GM23338 (cell line): ENCODE measurements at regions not wholly inside any gene's neighbourhood (a gene's known extent, or its start where the extent isn't known, plus 50 kb on each side); places are given as distances from the start of the nearest gene placed in this dataset.

ENCODE experiments used
- ATAC-seq: fragments of 200-7000 bp; cut with Tn5 transposase; 3 replicates; pipeline ENCODE4 v1.9.1; 2020
- DNase-seq: peaks from one replicate; pipeline ENCODE4 v3.0.0-alpha.2; 2015; ENCODE audit warnings: low spot score
- H2AFZ ChIP-seq: fragments of 200-600 bp; sonication (generic); 2 replicates; pipeline ENCODE4 v1.8.0; 2016; ENCODE audit warnings: antibody characterized with exemption, mild to moderate bottlenecking, moderate library complexity
- H3F3A ChIP-seq: fragments of 200-600 bp; sonication (generic); replicated peaks from 2 replicates; pipeline ENCODE4 v1.8.0; 2017; ENCODE audit warnings: antibody characterized with exemption, mixed run types, low read depth
- H3K27ac ChIP-seq: fragments of 200-600 bp; sonication (generic); 2 replicates; pipeline ENCODE4 v1.6.1; 2016; ENCODE audit warnings: low read depth
- H3K27me3 ChIP-seq: fragments of 200-600 bp; sonication (generic); 2 replicates; pipeline ENCODE4 v1.8.0; 2016; ENCODE audit warnings: mild to moderate bottlenecking, mixed run types, moderate library complexity; ENCODE audit not compliant: insufficient read depth
- H3K36me3 ChIP-seq: fragments of 200-600 bp; sonication (generic); 2 replicates; pipeline ENCODE4 v1.8.0; 2016; ENCODE audit warnings: mild to moderate bottlenecking; ENCODE audit not compliant: insufficient read depth
- H3K4me1 ChIP-seq: fragments of 200-600 bp; sonication (generic); 2 replicates; pipeline ENCODE4 v1.8.0; 2016; ENCODE audit warnings: mild to moderate bottlenecking, moderate library complexity; ENCODE audit not compliant: insufficient read depth
- H3K4me2 ChIP-seq: fragments of 200-600 bp; sonication (generic); 2 replicates; pipeline ENCODE4 v1.7.1; 2017; ENCODE audit warnings: mixed run types
- H3K4me3 ChIP-seq: fragments of 200-600 bp; sonication (generic); 2 replicates; pipeline ENCODE4 v1.6.1; 2016; ENCODE audit warnings: mixed run types
- H3K79me2 ChIP-seq: fragments of 200-600 bp; sonication (generic); replicated peaks from 2 replicates; pipeline ENCODE4 v1.8.0; 2017; ENCODE audit warnings: mild to moderate bottlenecking; ENCODE audit not compliant: insufficient read depth
- H3K9me2 ChIP-seq: fragments of 200-600 bp; sonication (generic); 2 replicates; pipeline ENCODE4 v1.8.0; 2017; ENCODE audit not compliant: insufficient read depth
- H4K20me1 ChIP-seq: fragments of 200-600 bp; sonication (generic); replicated peaks from 2 replicates; pipeline ENCODE4 v1.8.0; 2017; ENCODE audit warnings: mild to moderate bottlenecking; ENCODE audit not compliant: insufficient read depth
- H3K27ac Mint-ChIP-seq: 2 replicates; pipeline ENCODE4 v1.8.0; 2020; ENCODE audit warnings: inconsistent platforms, mild to moderate bottlenecking, moderate library complexity, mixed read lengths
- H3K27me3 Mint-ChIP-seq: 3 replicates; pipeline ENCODE4 v1.8.0; 2022; ENCODE audit warnings: low read depth, mild to moderate bottlenecking, moderate library complexity, mixed read lengths, inconsistent platforms; ENCODE audit not compliant: insufficient read depth, poor library complexity
- H3K36me3 Mint-ChIP-seq: 3 replicates; pipeline ENCODE4 v1.8.0; 2021; ENCODE audit warnings: low read depth, mild to moderate bottlenecking, inconsistent platforms, moderate library complexity, mixed read lengths
- H3K4me1 Mint-ChIP-seq: 3 replicates; pipeline ENCODE4 v1.8.0; 2020; ENCODE audit warnings: mild to moderate bottlenecking, inconsistent platforms, mixed read lengths
- H3K4me3 Mint-ChIP-seq: 3 replicates; pipeline ENCODE4 v1.8.0; 2021; ENCODE audit warnings: moderate library complexity, mild to moderate bottlenecking, inconsistent platforms, mixed read lengths
- H3K9me3 Mint-ChIP-seq: 3 replicates; pipeline ENCODE4 v1.8.0; 2020; ENCODE audit warnings: moderate library complexity, mild to moderate bottlenecking, inconsistent platforms, mixed read lengths
- CREB1 ChIP-seq: fragments of 250-450 bp; sonication (Bioruptor Pico); IDR thresholded peaks from 2 replicates; pipeline ENCODE4 v1.5.0; 2020; ENCODE audit warnings: low read depth, mild to moderate bottlenecking, moderate library complexity
- NANOG ChIP-seq: IDR thresholded peaks from 2 replicates; pipeline ENCODE4 v1.6.1; 2016; ENCODE audit warnings: antibody characterized with exemption, borderline replicate concordance
- POLR2AphosphoS5 ChIP-seq: IDR thresholded peaks from 2 replicates; pipeline ENCODE4 v1.6.1; 2016; ENCODE audit warnings: antibody characterized with exemption, low read depth
- STAT1 ChIP-seq: IDR thresholded peaks from one replicate; pipeline ENCODE4 v1.6.1; 2016; ENCODE audit warnings: antibody characterized with exemption; ENCODE audit not compliant: unreplicated experiment
- TF ChIP-seq, protein P1 (sequence below): IDR thresholded peaks from one replicate; pipeline ENCODE4 v1.6.1; 2018; ENCODE audit warnings: antibody characterized with exemption; ENCODE audit not compliant: unreplicated experiment
- TF ChIP-seq, protein P2 (sequence below): fragments of 250-450 bp; sonication (Bioruptor Pico); IDR thresholded peaks from 2 replicates; pipeline ENCODE4 v1.5.0; 2020; ENCODE audit warnings: mild to moderate bottlenecking, moderate library complexity

DNA sequence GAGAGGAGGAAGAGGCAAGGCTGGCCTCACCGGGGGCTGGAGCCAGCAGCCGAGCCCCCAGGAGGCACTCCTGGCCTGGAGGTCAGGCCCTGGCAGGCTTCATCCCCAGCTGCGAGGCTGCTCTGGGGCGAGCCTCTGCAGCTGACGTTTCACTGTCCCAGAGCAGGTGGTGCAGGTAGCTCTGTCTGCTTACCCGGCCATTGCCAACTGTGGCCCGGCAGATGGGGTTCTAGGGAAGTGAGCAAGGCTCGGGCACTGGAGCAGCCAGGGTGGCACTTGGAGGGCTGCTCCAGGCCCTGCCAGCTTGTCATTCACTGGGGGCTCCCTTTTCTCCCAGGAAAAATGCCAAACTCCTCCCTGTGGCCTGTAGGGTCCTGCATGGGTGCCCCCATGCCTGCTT is 118.7 kb upstream of the ANO1 start:
- Histone ChIP-seq H3K27ac (no peak overlapping the region), H3F3A (no peaks in the 10 kb centered on the region), H3K4me1 (peaks cover 9% of the 10 kb centered on the region), H3K79me2 (no peaks in the 10 kb centered on the region), H3K9me2 (no peaks in the 10 kb centered on the region), H4K20me1 (no peaks in the 10 kb centered on the region), H3K36me3 (no peaks in the 10 kb centered on the region), H3K27me3 (no peaks in the 10 kb centered on the region), H3K4me2 (no peak overlapping the region), H2AFZ (no peak overlapping the region), H3K4me3 (no peak overlapping the region)
- Mint-ChIP-seq H3K4me1 (peaks cover 27% of the 10 kb centered on the region), H3K9me3 (peaks cover 8% of the 10 kb centered on the region; the same call in 2 of the 3 replicates), H3K27ac (no peak overlapping the region), H3K4me3 (no peak overlapping the region), H3K36me3 (no peaks in the 10 kb centered on the region; the same call in 2 of the 3 replicates), H3K27me3 (peaks cover 16% of the 10 kb centered on the region)
- DNase-seq (no peak), ATAC-seq (no peak)
- TF ChIP-seq NANOG (no peak), STAT1 (no peak), POLR2AphosphoS5 (no peak), CREB1 (CRISPR knock-in tag) (no peak)
- TF ChIP-seq, protein P1, sequence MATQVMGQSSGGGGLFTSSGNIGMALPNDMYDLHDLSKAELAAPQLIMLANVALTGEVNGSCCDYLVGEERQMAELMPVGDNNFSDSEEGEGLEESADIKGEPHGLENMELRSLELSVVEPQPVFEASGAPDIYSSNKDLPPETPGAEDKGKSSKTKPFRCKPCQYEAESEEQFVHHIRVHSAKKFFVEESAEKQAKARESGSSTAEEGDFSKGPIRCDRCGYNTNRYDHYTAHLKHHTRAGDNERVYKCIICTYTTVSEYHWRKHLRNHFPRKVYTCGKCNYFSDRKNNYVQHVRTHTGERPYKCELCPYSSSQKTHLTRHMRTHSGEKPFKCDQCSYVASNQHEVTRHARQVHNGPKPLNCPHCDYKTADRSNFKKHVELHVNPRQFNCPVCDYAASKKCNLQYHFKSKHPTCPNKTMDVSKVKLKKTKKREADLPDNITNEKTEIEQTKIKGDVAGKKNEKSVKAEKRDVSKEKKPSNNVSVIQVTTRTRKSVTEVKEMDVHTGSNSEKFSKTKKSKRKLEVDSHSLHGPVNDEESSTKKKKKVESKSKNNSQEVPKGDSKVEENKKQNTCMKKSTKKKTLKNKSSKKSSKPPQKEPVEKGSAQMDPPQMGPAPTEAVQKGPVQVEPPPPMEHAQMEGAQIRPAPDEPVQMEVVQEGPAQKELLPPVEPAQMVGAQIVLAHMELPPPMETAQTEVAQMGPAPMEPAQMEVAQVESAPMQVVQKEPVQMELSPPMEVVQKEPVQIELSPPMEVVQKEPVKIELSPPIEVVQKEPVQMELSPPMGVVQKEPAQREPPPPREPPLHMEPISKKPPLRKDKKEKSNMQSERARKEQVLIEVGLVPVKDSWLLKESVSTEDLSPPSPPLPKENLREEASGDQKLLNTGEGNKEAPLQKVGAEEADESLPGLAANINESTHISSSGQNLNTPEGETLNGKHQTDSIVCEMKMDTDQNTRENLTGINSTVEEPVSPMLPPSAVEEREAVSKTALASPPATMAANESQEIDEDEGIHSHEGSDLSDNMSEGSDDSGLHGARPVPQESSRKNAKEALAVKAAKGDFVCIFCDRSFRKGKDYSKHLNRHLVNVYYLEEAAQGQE: no peak
- TF ChIP-seq, protein P2, sequence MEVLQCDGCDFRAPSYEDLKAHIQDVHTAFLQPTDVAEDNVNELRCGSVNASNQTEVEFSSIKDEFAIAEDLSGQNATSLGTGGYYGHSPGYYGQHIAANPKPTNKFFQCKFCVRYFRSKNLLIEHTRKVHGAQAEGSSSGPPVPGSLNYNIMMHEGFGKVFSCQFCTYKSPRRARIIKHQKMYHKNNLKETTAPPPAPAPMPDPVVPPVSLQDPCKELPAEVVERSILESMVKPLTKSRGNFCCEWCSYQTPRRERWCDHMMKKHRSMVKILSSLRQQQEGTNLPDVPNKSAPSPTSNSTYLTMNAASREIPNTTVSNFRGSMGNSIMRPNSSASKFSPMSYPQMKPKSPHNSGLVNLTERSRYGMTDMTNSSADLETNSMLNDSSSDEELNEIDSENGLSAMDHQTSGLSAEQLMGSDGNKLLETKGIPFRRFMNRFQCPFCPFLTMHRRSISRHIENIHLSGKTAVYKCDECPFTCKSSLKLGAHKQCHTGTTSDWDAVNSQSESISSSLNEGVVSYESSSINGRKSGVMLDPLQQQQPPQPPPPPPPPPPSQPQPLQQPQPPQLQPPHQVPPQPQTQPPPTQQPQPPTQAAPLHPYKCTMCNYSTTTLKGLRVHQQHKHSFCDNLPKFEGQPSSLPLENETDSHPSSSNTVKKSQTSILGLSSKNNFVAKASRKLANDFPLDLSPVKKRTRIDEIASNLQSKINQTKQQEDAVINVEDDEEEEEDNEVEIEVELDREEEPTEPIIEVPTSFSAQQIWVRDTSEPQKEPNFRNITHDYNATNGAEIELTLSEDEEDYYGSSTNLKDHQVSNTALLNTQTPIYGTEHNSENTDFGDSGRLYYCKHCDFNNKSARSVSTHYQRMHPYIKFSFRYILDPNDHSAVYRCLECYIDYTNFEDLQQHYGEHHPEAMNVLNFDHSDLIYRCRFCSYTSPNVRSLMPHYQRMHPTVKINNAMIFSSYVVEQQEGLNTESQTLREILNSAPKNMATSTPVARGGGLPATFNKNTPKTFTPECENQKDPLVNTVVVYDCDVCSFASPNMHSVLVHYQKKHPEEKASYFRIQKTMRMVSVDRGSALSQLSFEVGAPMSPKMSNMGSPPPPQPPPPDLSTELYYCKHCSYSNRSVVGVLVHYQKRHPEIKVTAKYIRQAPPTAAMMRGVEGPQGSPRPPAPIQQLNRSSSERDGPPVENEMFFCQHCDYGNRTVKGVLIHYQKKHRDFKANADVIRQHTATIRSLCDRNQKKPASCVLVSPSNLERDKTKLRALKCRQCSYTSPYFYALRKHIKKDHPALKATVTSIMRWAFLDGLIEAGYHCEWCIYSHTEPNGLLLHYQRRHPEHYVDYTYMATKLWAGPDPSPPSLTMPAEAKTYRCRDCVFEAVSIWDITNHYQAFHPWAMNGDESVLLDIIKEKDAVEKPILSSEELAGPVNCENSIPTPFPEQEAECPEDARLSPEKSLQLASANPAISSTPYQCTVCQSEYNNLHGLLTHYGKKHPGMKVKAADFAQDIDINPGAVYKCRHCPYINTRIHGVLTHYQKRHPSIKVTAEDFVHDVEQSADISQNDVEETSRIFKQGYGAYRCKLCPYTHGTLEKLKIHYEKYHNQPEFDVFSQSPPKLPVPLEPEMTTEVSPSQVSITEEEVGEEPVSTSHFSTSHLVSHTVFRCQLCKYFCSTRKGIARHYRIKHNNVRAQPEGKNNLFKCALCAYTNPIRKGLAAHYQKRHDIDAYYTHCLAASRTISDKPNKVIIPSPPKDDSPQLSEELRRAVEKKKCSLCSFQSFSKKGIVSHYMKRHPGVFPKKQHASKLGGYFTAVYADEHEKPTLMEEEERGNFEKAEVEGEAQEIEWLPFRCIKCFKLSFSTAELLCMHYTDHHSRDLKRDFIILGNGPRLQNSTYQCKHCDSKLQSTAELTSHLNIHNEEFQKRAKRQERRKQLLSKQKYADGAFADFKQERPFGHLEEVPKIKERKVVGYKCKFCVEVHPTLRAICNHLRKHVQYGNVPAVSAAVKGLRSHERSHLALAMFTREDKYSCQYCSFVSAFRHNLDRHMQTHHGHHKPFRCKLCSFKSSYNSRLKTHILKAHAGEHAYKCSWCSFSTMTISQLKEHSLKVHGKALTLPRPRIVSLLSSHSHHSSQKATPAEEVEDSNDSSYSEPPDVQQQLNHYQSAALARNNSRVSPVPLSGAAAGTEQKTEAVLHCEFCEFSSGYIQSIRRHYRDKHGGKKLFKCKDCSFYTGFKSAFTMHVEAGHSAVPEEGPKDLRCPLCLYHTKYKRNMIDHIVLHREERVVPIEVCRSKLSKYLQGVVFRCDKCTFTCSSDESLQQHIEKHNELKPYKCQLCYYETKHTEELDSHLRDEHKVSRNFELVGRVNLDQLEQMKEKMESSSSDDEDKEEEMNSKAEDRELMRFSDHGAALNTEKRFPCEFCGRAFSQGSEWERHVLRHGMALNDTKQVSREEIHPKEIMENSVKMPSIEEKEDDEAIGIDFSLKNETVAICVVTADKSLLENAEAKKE (CRISPR knock-in tag): no peak
